ENCODE measurements at regions not wholly inside any gene's neighbourhood (a gene's known extent, or its start where the extent isn't known, plus 50 kb on each side); places are given as distances from the start of the nearest gene placed in this dataset.

- TF ChIP-seq PRDM6 (tag by site-specific recombination; IDR thresholded peaks at IDR 0.05) (no peak), ZFP37 (tag by site-specific recombination; IDR thresholded peaks at IDR 0.05) (no peak), ZNF785 (tag by site-specific recombination; IDR thresholded peaks at IDR 0.05) (no peak), ZNF843 (tag by site-specific recombination; IDR thresholded peaks at IDR 0.05) (no peak), ZNF18 (tag by site-specific recombination; IDR thresholded peaks at IDR 0.05) (no peak), ZNF404 (tag by site-specific recombination; IDR thresholded peaks at IDR 0.05) (no peak), ZNF266 (tag by site-specific recombination; IDR thresholded peaks at IDR 0.05; ENCODE audit: low read depth) (no peak)
Measured at GRCh38 chr2:22673529-22673928, 711.5 kb upstream of the KLHL29 start (continued).

- no peak overlapping the region for H3K27ac ChIP-seq (ENCODE audit: extremely low read depth, low read depth, low read length)
- no peak overlapping the region for H3K4me3 ChIP-seq (ENCODE audit: low read depth, low read length)
- H3K9me3 ChIP-seq (ENCODE audit: control insufficient read depth, insufficient read depth, low read depth, low read length) = no peaks in the 10 kb centered on the region
- H3K36me3 ChIP-seq (ENCODE audit: control insufficient read depth in 2 of 2, insufficient read depth in 1 of 2, low read length in 2 of 2) = no peaks in the 10 kb centered on the region
- ChIA-PET POLR2A (no interaction called here), CTCF (no interaction called here)
- no peak for TF ChIP-seq GLIS1 (tag by site-specific recombination; IDR thresholded peaks at IDR 0.05)
- no peak for TF ChIP-seq BCL6B (tag by site-specific recombination; IDR thresholded peaks at IDR 0.05)
- no peak for TF ChIP-seq ZNF148 (tag by site-specific recombination; IDR thresholded peaks at IDR 0.05; ENCODE audit: borderline replicate concordance)
- no peak for TF ChIP-seq INSM2 (tag by site-specific recombination; IDR thresholded peaks at IDR 0.05)
- no peak for TF ChIP-seq ZNF202 (tag by site-specific recombination; IDR thresholded peaks at IDR 0.05; ENCODE audit: borderline replicate concordance)
- TF ChIP-seq ZBTB20 (tag by site-specific recombination; IDR thresholded peaks at IDR 0.05) = no peak
- TF ChIP-seq GLI4 (tag by site-specific recombination; IDR thresholded peaks at IDR 0.05) = no peak
- TF ChIP-seq ZNF366 (tag by site-specific recombination; conservative IDR thresholded peaks at IDR 0.05) = no peak
- TF ChIP-seq ZNF521 (tag by site-specific recombination; IDR thresholded peaks at IDR 0.05) = no peak
- no peaks in the 10 kb centered on the region for H3K4me1 ChIP-seq (ENCODE audit: control insufficient read depth, insufficient read depth, low read length)
Measured at GRCh38 chr2:22683914-22684313, 701.1 kb upstream of the KLHL29 start.

All from HEK293 (cell line).